PFSK-1 (cell line): ENCODE measurements at regions not wholly inside any gene's neighbourhood (a gene's known extent, or its start where the extent isn't known, plus 50 kb on each side); places are given as distances from the start of the nearest gene placed in this dataset.

ENCODE experiments used
- POLR2AphosphoS5 ChIP-seq: IDR thresholded peaks from 2 replicates; pipeline ENCODE4 v1.6.1; 2012; ENCODE audit warnings: low read depth, mild to moderate bottlenecking, control low read depth, low read length, moderate library complexity
- TF ChIP-seq, protein P1 (sequence below), 2 experiments: IDR thresholded peaks; 2 replicates each; pipeline versions ENCODE4 v1.6.1 to v1.8.0; 2011 to 2012; ENCODE audit warnings: low read depth in 2 of 2, low read length in 2 of 2, control low read depth in 1 of 2, inconsistent platforms in 1 of 2, mild to moderate bottlenecking in 1 of 2, moderate library complexity in 1 of 2; ENCODE audit not compliant: insufficient read depth in 1 of 2

DNA sequence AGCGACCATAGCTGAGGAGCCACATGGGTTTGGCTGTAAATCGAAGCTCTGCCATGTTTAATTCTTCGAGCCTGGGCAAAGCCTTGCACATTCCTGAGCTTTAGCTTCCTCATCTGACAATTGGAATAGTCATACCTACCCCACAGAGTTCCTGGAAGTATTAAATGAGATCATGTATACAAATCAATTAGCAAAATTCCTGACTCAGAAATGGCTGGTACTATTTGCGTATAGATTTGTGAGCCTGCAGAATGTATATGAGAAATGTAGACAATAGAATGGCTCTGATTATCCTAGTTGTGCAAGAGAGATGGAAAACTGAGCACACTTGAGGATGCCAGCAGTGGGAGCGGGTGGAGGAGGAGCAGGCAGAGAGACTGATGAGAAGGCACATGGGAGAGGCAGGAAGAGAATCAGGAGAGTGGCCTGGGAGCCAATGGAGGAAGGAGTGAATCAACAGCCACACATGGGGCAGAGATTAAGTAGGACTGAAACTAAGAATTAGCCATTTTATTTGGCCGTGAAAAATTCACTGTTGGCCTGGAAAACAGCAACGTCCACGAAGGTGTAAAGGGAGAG lies 128.0 kb upstream of the C1GALT1 start:
- TF ChIP-seq, protein P1, sequence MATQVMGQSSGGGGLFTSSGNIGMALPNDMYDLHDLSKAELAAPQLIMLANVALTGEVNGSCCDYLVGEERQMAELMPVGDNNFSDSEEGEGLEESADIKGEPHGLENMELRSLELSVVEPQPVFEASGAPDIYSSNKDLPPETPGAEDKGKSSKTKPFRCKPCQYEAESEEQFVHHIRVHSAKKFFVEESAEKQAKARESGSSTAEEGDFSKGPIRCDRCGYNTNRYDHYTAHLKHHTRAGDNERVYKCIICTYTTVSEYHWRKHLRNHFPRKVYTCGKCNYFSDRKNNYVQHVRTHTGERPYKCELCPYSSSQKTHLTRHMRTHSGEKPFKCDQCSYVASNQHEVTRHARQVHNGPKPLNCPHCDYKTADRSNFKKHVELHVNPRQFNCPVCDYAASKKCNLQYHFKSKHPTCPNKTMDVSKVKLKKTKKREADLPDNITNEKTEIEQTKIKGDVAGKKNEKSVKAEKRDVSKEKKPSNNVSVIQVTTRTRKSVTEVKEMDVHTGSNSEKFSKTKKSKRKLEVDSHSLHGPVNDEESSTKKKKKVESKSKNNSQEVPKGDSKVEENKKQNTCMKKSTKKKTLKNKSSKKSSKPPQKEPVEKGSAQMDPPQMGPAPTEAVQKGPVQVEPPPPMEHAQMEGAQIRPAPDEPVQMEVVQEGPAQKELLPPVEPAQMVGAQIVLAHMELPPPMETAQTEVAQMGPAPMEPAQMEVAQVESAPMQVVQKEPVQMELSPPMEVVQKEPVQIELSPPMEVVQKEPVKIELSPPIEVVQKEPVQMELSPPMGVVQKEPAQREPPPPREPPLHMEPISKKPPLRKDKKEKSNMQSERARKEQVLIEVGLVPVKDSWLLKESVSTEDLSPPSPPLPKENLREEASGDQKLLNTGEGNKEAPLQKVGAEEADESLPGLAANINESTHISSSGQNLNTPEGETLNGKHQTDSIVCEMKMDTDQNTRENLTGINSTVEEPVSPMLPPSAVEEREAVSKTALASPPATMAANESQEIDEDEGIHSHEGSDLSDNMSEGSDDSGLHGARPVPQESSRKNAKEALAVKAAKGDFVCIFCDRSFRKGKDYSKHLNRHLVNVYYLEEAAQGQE (IDR thresholded peaks at IDR 0.05; ENCODE audit: insufficient read depth in 1 of 2, low read depth in 2 of 2, low read length in 2 of 2) = no peak
- TF ChIP-seq POLR2AphosphoS5 = no peak
